Lung (tissue), 11 donors: ENCODE measurements at regions not wholly inside any gene's neighbourhood (a gene's known extent, or its start where the extent isn't known, plus 50 kb on each side); places are given as distances from the start of the nearest gene placed in this dataset.

Source experiments
- ATAC-seq: fragments of 200-7000 bp; cut with Tn5 transposase; one replicate; pipeline ENCODE4 v1.9.1; 2020; ENCODE audit warnings: moderate number of reproducible peaks; ENCODE audit not compliant: insufficient read depth, low FRiP score
- DNase-seq, 3 donors: peaks; one replicate each; pipeline ENCODE4 v3.0.0-alpha.2; 2013 to 2017
- H3K27ac ChIP-seq, 2 donors: one replicate each; pipeline ENCODE4 v1.5.1; 2013; ENCODE audit warnings: mild to moderate bottlenecking in 2 of 2, moderate library complexity in 2 of 2, control low read depth in 1 of 2, inconsistent platforms in 1 of 2, low read depth in 1 of 2, low read length in 1 of 2
- H3K27me3 ChIP-seq, 3 donors: one replicate each; pipeline ENCODE4 v1.5.1; 2013; ENCODE audit warnings: low read length in 2 of 3; ENCODE audit not compliant: control insufficient read depth in 3 of 3, insufficient read depth in 3 of 3
- H3K36me3 ChIP-seq, 4 donors: one replicate each; pipeline ENCODE4 v1.5.1; 2013; ENCODE audit warnings: low read length in 4 of 4, mild to moderate bottlenecking in 1 of 4, moderate library complexity in 1 of 4; ENCODE audit not compliant: control insufficient read depth in 4 of 4, insufficient read depth in 4 of 4
- H3K4me1 ChIP-seq, 5 donors: one replicate each; pipeline ENCODE4 v1.5.1; 2013; ENCODE audit warnings: low read length in 5 of 5, mild to moderate bottlenecking in 2 of 5, moderate library complexity in 1 of 5; ENCODE audit not compliant: control insufficient read depth in 5 of 5, insufficient read depth in 5 of 5
- H3K4me3 ChIP-seq: one replicate; pipeline ENCODE4 v1.5.1; 2013; ENCODE audit warnings: mild to moderate bottlenecking, control low read depth, moderate library complexity
- H3K9ac ChIP-seq, 2 donors: one replicate each; pipeline ENCODE4 v1.5.1; 2013; ENCODE audit warnings: low read length in 2 of 2, control low read depth in 1 of 2; ENCODE audit not compliant: insufficient read depth in 1 of 2
- H3K9me3 ChIP-seq, 4 donors: one replicate each; pipeline ENCODE4 v1.5.1; 2013; ENCODE audit warnings: low read length in 3 of 4, mild to moderate bottlenecking in 1 of 4, moderate library complexity in 1 of 4; ENCODE audit not compliant: control insufficient read depth in 4 of 4, insufficient read depth in 3 of 4
- WGBS, 2 donors: extraction: QIAGEN DNeasy Blood & Tissue Kit; methylation state at CpG; one replicate each; pipeline ENCODE4 v1.1.7; 2013; 5-methylcytosine and 5-hydroxymethylcytosine counted together
- TF ChIP-seq, protein P1 (sequence below): IDR thresholded peaks from 2 replicates; pipeline ENCODE4 v1.5.1; 2012; ENCODE audit warnings: mild to moderate bottlenecking; ENCODE audit errors: control extremely low read depth, extremely low read depth
- donor health status: control.
- donor health status: control.
- donor health status: Bipolar disorder and iron deficiency.
- donor health status: healthy.
- donor health status: DM: yes; HTN: yes; CAD: no.

DNA sequence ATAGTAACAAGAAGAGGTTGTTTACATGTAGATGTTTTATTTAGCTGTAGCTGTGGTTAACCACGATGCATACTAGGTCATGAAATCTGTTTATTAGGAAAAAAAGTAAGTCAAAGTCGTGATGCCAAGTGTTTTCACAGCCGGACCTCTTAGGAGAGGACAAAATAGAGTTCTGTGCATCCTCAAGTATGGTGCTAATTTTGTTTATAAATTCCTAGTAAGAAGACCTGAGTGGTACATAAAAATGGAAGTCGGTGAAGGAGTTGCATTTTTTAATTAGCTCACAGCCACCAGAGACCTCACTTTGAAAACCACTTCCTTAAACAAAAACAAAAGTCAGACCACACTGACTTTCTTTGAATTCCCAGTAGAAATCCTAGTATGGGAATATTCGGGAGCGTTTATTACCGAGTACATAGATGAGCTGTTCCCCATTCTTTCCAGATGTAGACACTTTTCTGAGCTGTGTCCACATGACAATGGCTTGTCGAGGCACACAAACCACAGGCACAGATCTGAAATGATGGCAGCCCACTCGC, 143.6 kb upstream of the UBE2E1 start:
- Histone ChIP-seq H3K9me3 (no peaks in the 10 kb centered on the region), H3K4me1 (no peaks in the 10 kb centered on the region), H3K27ac (no peak overlapping the region), H3K27me3 (no peaks in the 10 kb centered on the region), H3K4me3 (no peak overlapping the region), H3K36me3 (no peaks in the 10 kb centered on the region), H3K9ac (no peak overlapping the region)
- no peak for DNase-seq
- ATAC-seq, result no peak
- TF ChIP-seq, protein P1, sequence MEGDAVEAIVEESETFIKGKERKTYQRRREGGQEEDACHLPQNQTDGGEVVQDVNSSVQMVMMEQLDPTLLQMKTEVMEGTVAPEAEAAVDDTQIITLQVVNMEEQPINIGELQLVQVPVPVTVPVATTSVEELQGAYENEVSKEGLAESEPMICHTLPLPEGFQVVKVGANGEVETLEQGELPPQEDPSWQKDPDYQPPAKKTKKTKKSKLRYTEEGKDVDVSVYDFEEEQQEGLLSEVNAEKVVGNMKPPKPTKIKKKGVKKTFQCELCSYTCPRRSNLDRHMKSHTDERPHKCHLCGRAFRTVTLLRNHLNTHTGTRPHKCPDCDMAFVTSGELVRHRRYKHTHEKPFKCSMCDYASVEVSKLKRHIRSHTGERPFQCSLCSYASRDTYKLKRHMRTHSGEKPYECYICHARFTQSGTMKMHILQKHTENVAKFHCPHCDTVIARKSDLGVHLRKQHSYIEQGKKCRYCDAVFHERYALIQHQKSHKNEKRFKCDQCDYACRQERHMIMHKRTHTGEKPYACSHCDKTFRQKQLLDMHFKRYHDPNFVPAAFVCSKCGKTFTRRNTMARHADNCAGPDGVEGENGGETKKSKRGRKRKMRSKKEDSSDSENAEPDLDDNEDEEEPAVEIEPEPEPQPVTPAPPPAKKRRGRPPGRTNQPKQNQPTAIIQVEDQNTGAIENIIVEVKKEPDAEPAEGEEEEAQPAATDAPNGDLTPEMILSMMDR, result no peak
- 67 to 73% methylated on average over 9 of the region's 9 CpGs for WGBS, 2 donors

DNA sequence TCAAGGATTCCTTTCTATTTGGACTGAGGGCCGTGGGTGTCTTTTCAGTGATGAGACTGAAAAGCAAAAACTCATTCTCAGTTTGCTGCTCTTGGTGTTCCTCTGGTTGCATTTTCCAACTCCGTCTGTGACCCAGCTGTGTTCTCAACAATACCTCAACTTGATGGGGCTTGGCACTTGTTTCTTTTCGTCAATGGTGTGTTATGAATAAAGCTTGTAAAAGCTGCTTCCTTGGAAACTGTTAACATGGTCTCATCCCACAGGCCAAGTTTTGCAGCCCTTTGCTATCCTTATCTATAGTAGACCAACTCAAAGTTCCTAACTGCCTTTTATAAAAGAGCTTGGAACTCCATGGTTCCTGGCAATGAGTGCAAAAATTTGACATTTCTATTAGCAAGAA, 142.5 kb upstream of the UBE2E1 start:
- no peak overlapping the region for H3K27ac ChIP-seq
- no peak overlapping the region for H3K4me3 ChIP-seq
- TF ChIP-seq, protein P1, result no peak
- H3K9me3 ChIP-seq, result no peaks in the 10 kb centered on the region
- ATAC-seq, result no peak
- no peak overlapping the region for H3K9ac ChIP-seq
- H3K4me1 ChIP-seq, result no peaks in the 10 kb centered on the region
- WGBS, 2 donors, result 83 to 84% methylated on average over 3 of the region's 3 CpGs
- DNase-seq, result peak in 2 of 3 donors; percentile 19 to 28
- no peaks in the 10 kb centered on the region for H3K27me3 ChIP-seq
- H3K36me3 ChIP-seq, result no peaks in the 10 kb centered on the region

DNA sequence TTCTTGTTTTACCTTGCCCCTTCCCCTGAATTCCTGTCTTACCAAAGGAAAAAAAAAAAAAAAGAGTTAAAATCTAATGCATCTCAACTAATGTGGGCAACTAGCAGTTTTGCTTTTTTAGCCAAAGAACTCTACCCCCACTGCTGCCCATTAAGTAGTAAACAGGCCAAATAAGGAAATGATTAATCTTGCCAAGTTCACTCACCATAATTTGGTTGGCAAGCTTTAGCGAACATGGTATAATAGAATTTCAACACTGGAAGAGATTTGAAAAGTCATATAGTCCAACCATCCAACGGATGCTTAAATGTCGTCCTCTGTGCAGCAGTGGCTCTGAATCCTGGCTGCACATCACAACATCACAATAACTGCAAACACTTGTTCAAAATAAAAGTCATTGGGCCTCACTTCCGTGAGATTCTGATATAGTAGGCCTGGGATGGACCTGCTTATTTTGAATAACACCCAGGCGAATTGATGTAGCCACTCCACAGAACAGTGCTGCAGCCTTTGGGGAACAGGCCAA, 142.0 kb upstream of the UBE2E1 start:
- WGBS, 2 donors, result 76 to 80% methylated on average over 5 of the region's 5 CpGs
- Histone ChIP-seq H3K9ac (no peak overlapping the region), H3K27me3 (no peaks in the 10 kb centered on the region), H3K9me3 (no peaks in the 10 kb centered on the region), H3K4me3 (no peak overlapping the region), H3K4me1 (no peaks in the 10 kb centered on the region), H3K27ac (no peak overlapping the region), H3K36me3 (no peaks in the 10 kb centered on the region)
- ATAC-seq (no peak), DNase-seq (no peak)
- TF ChIP-seq, protein P1, result no peak

DNA sequence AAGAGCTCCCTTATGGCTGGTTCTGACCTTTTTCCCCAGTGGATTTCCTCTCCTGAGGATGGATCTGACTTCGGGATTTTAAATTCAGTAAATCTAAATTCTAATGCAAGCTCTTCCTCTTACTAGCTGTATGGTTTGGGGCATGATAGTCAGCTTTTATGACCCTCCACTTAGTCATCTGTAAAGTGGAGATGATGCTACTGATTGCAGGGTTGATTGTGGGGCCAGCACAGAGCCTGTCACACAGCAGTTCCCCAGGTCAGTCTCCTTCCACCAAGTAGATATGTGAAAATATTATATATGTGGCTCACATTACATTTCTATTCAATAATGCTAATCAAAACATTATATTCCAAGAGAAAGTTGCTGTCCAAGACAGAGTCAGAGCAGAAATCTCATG, 141.3 kb upstream of the UBE2E1 start:
- DNase-seq (no peak), ATAC-seq (no peak)
- H3K27ac ChIP-seq, result no peak overlapping the region
- H3K27me3 ChIP-seq, result no peaks in the 10 kb centered on the region
- H3K9me3 ChIP-seq, result no peaks in the 10 kb centered on the region
- WGBS, 2 donors, result 96% methylated on average over 1 of the region's 1 CpG
- no peak overlapping the region for H3K9ac ChIP-seq
- TF ChIP-seq, protein P1, result no peak
- H3K4me1 ChIP-seq, result no peaks in the 10 kb centered on the region
- H3K4me3 ChIP-seq, result no peak overlapping the region
- H3K36me3 ChIP-seq, result no peaks in the 10 kb centered on the region
